ENCODE measurements at regions not wholly inside any gene's neighbourhood (a gene's known extent, or its start where the extent isn't known, plus 50 kb on each side); places are given as distances from the start of the nearest gene placed in this dataset.

DNA sequence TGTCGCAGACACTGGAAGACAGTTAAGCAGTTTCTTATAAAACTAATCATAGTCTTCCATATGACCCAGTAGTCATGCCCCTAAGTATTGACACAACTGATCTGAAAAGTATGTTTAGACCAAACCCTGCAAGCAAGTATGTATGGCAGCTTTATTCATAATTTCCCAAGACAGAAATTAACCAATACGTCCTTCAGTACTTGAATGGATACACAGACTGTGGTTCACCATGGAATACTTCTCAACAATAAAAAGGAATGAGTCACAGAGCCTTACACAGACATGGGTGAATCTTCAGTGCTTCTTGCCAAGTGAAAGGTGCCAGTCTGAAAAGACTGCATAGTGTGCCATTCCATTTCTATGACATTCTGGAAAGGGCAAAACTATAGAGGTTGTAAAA lies 50.2 kb upstream of the AKR1E2 start:
- in situ Hi-C loops (cut with HindIII; ENCODE audit: low sequenced_read_pairs), result no loop called here

DNA sequence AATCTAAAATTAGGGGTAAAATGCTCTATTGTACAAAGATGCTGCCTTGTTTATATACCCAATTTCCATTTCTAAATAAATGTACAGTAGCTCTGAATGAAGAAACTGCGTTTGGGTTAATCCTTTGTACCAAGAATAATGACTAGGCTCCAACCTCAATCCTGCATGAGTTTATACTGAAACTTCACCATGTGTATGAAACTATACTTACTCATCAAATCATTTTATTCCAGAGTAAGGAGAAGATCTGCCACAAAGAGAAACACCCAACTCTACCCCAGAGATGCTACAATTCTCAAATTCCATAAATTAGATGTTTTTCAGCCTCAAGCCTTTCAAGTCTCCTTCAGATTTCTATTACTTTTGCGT lies 53.8 kb upstream of the AKR1E2 start:
- in situ Hi-C loops (cut with HindIII; ENCODE audit: low sequenced_read_pairs), result loop anchor here (25.0 kb wide), 1 partner anchor 235 kb away; no protein-coding TSS in a partner anchor

DNA sequence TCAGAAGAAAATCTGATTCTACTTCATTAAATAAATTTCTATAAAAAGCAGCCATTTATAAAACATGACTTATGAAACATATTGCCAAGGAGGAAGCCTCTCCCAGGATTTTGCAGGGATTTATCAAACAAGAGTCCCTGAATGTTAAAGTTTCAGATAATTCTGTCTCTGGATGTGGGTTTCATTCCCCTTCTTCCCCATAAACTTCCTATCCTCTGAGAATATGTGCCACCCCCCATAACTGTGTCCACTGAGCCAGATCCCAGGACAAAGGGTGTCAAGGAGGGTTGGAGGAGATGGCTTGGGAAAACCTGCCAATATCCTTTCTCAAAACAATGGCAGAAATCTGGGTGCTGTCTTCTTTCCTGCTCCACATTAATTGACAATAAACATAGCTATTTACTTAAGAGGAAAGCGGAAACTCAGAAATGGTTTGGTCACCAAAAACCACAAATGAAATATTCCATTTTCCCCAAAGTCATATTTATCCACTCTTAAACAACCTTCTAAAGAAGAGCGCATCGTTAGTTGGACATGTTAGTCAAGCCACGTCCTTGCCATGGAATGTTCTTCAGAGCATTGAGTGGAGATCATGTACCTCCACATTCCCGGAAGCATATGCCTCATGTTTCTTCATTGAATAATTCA lies 54.3 kb upstream of the AKR1E2 start:
- in situ Hi-C loops (cut with HindIII; ENCODE audit: low sequenced_read_pairs), result loop anchor here (25.0 kb wide), 1 partner anchor 234 kb away; no protein-coding TSS in a partner anchor

GRCh38 chr10:4770801-4771553 lies 55.0 kb upstream of the AKR1E2 start:
- in situ Hi-C loops (cut with HindIII; ENCODE audit: low sequenced_read_pairs), result loop anchor here (25.0 kb wide), 1 partner anchor 234 kb away; no protein-coding TSS in a partner anchor

GRCh38 chr10:4768416-4768815 lies 57.6 kb upstream of the AKR1E2 start:
- in situ Hi-C loops (cut with HindIII; ENCODE audit: low sequenced_read_pairs), result loop anchor here (5.0 to 25.0 kb wide), 3 partner anchors 231 to 1524 kb away; no protein-coding TSS in a partner anchor

DNA sequence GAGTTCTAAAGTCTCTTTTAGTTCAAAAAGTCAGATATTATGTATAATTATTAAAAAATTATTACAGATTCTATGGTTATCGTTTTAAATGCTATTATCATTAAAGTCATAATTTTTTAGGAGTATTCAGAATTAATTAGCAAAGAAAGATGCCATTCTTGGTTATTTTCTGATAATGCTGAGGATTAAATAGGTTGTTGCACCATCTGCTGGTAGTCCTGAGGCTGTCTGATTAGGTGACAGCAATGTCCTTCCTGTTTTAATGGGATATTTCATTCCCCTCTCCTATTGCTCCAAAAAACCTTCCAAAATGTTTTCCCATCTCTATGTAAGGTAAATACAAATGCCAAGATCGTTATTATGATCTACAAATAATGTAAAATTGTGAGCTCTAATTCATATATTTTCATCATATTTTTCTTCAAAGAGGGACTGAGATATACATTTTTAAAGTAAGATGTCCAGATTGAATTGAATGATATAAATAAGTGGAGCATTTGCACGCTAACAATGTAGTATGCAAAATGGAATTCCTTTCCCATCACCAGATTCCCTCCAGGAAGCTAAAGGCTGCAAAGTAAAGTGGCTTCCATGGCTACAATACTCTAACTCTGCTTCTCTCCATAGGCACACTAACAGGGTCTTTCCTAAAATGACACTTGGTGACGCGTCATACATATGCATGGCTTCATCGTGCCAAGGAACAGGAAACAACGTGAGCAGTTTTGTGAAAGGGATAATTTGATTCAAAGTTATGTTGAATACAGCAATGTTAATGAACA lies 58.8 kb upstream of the AKR1E2 start:
- in situ Hi-C loops (cut with HindIII; ENCODE audit: low sequenced_read_pairs), result loop anchor here (5.0 to 25.0 kb wide), 3 partner anchors 230 to 1522 kb away; no protein-coding TSS in a partner anchor

- in situ Hi-C loops (cut with HindIII; ENCODE audit: low sequenced_read_pairs), result loop anchor here (5.0 to 25.0 kb wide), 3 partner anchors 229 to 1522 kb away; no protein-coding TSS in a partner anchor
Measured at GRCh38 chr10:4766454-4766853, 59.6 kb upstream of the AKR1E2 start.

GRCh38 chr10:4765428-4765827 lies 60.6 kb upstream of the AKR1E2 start:
- in situ Hi-C loops (cut with HindIII; ENCODE audit: low sequenced_read_pairs), result loop anchor here (5.0 to 25.0 kb wide), 3 partner anchors 228 to 1521 kb away; no protein-coding TSS in a partner anchor

DNA sequence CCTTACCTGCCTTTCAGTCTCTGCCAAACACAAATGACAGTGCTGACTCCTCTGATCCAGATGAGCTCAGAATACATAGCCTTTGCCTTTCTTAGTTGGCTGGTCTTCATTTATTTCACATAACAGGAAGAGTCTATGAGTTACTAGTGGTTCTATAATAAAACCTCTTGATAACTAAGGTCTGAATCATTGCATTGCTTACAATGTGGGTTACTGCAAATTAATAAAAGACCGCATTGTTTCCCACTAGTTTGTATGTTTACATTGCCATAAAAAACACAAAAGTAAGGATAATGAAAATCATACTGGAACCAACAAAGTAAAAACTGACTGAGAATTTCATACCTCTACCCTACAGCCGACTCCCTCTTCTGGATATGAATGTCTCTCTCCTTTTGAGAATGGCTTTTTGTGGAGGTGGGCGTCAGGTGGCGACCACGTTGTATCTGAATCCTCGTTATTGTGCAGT lies 62.0 kb upstream of the AKR1E2 start:
- in situ Hi-C loops (cut with HindIII; ENCODE audit: low sequenced_read_pairs), result loop anchor here (5.0 to 25.0 kb wide), 3 partner anchors 227 to 1519 kb away; no protein-coding TSS in a partner anchor

GRCh38 chr10:4763513-4763912 lies 62.5 kb upstream of the AKR1E2 start:
- in situ Hi-C loops (cut with HindIII; ENCODE audit: low sequenced_read_pairs), result loop anchor here (5.0 to 25.0 kb wide), 3 partner anchors 226 to 1519 kb away; no protein-coding TSS in a partner anchor

DNA sequence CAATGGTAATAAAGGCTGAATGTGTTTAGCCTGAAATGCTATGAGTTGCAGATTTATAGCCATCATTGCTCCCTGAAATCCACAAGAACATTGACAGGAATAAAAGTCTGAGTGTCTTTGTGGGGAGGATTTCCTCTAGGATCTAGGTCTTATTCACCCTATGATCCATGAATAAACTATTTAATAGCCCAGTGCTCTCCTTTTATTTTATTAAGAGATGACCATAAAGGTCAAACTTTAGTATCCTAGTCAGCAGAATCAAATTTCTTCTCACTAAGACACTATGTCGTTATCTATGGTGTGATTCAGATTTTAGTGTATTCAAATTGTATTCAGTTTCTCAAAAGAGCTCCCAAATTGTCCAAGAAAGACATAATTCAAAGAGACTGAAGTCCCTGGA lies 67.8 kb upstream of the AKR1E2 start:
- in situ Hi-C loops (cut with HindIII; ENCODE audit: low sequenced_read_pairs), result loop anchor here (25.0 kb wide), 1 partner anchor 221 kb away; no protein-coding TSS in a partner anchor

GRCh38 chr10:4755286-4755989 lies 70.6 kb upstream of the AKR1E2 start:
- in situ Hi-C loops (cut with HindIII; ENCODE audit: low sequenced_read_pairs), result loop anchor here (25.0 kb wide), 1 partner anchor 218 kb away; no protein-coding TSS in a partner anchor

DNA sequence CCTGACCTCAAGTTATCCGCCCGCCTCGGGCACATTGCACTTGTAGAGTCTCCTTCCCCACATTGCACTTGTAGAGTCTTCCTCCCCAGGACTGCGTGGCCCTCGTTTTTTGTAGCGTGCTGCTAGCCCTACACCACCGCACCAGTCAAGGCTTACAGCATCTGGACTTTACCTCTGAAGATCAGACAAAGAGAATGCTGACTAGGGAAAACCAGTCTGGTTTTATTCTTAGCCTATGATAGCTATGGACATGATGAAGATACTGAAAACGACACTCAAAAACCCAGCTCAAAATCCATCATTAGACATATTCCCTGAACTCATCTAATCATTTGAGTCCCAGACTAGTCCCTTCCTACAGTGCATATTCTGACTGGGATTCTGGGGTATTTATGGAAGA lies 71.9 kb upstream of the AKR1E2 start:
- in situ Hi-C loops (cut with HindIII; ENCODE audit: low sequenced_read_pairs), result loop anchor here (25.0 kb wide), 1 partner anchor 217 kb away; no protein-coding TSS in a partner anchor

DNA sequence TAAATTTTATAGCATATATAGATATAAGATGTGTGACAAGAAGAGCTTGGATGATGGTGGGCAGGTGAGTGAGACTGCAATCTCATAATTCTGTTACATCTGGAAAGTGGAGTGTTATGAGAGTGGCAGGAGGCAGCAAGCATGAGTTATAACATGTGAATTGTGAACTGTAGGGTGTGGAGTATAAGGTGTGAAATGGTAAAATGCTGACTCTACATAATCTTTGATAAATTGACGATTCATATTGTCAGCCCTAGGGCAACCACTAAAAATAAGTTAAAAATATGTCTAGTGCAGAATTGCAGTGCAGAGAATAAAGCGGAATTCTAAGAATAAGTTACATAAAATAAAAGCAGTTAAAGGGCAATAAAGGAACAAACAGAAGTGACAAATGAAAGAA lies 74.8 kb upstream of the AKR1E2 start:
- in situ Hi-C loops (cut with HindIII; ENCODE audit: low sequenced_read_pairs), result loop anchor here (25.0 kb wide), 1 partner anchor 214 kb away; no protein-coding TSS in a partner anchor

- in situ Hi-C loops (cut with HindIII; ENCODE audit: low sequenced_read_pairs), result no loop called here
Measured at GRCh38 chr10:4749271-4749574, 76.8 kb upstream of the AKR1E2 start.

DNA sequence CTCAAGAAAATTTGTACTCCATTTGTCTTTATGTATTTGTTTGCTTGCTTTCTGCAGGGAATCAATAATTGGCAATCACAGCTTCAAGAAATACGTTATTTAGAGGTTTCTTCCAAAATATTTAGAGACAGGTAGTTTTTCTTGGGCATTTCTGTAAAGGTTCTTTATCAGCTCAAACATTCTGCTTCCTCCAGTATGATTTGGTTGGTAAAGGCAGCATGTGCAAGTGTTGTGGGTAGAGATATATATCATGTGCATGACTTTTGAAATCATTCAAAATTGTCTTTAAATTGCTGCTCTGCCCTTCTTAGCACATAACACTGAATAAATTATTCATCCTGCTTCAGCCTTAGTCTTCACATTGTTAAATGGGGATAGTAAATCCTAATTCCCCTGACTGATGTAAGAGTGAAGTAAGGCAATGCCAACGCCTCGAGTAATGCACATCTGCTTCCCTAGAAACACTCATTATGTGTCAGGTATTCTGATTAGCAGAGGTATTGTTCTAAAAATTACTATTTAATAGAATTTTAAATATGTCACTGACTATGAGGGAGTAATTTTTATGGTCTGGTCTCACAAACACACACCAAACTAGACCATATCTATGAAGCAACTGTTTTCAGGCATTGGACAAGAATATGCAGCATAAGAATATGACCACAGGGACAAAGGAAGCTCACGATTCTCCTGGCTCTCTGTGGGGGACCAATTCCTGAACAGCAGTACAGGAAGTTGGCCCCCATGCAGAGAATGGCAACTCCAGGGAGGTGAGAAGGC lies 77.3 kb upstream of the AKR1E2 start:
- in situ Hi-C loops (cut with HindIII; ENCODE audit: low sequenced_read_pairs), result no loop called here

GRCh38 chr10:4742217-4742616 lies 83.8 kb upstream of the AKR1E2 start:
- in situ Hi-C loops (cut with HindIII; ENCODE audit: low sequenced_read_pairs), result no loop called here

DNA sequence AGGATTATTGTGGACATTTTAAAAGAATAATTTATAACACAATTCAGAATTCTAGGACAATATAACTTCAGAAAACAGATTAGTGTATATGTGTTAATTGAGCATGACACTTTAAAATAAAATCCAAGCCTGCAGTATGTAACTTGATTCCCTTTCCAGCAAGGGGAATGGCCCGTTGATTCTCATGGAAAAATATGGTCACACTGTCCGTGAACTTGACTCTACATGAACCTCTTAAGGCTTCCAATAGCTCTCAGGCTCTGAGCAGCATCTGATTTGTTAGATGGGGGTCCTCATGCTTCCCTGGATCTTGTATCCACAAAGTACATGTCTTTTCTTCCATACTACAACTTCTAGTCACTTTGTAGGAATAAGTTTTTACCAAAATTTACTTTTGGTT lies 85.5 kb upstream of the AKR1E2 start:
- in situ Hi-C loops (cut with HindIII; ENCODE audit: low sequenced_read_pairs), result no loop called here

- in situ Hi-C loops (cut with HindIII; ENCODE audit: low sequenced_read_pairs), result no loop called here
Measured at GRCh38 chr10:4736608-4737007, 89.4 kb upstream of the AKR1E2 start.
